Posterior vena cava (tissue), 2 donors: ENCODE measurements at regions not wholly inside any gene's neighbourhood (a gene's known extent, or its start where the extent isn't known, plus 50 kb on each side); places are given as distances from the start of the nearest gene placed in this dataset.
"Not testable (repeated sequence)": the region's sequence is repeated elsewhere in the genome, so short reads cannot be mapped to it uniquely, and the experiment has no call there.

Experiments used
- DNase-seq: peaks from one replicate; pipeline ENCODE4 v3.0.0-alpha.2; 2020; ENCODE audit warnings: low spot score
- intact Hi-C, 2 donors: fragments of 100-400 bp; cut with DNase I; formaldehyde crosslinking; loops; one replicate each; pipeline versions ENCODE4 v1.14.1 to v1.14.2; 2022 to 2023
- donor health status: DM: yes; HTN: yes; CAD: no.
- donor health status: DM: yes; HTN: yes; CAD: no.

GRCh38 chr5:27465140-27465539 lies 426.8 kb upstream of the CDH9 start:
- no peak for DNase-seq
- intact Hi-C loops = no loop called here

- DNase-seq = no peak
- intact Hi-C loops = no loop called here
These were observed 425.2 kb upstream of the CDH9 start for GRCh38 chr5:27463446-27464149.

- intact Hi-C loops = no loop called here
- no peak for DNase-seq
These were observed 424.6 kb upstream of the CDH9 start for GRCh38 chr5:27462936-27463335.

- intact Hi-C loops = no loop called here
- no peak for DNase-seq
These were observed 419.9 kb upstream of the CDH9 start for GRCh38 chr5:27458287-27458686.

DNA sequence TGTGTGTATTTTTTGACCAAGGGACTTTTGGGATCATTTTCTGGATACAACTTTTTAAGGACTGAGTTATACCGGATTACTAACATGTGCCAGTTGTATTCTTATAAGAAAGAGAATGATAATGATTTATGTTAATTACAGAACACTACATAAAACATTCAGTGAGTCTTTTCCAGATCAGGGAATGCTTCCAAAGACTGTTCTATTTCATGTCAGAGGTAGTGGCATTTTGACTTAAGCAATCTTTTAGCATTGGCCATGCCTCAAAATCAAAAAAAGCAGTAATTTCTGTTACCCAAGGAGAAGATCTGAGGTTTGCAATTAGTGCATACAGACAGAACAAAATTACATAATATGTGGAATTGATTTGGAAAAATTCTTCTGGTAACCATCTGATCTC lies 413.0 kb upstream of the CDH9 start:
- intact Hi-C loops = no loop called here
- no peak for DNase-seq

DNA sequence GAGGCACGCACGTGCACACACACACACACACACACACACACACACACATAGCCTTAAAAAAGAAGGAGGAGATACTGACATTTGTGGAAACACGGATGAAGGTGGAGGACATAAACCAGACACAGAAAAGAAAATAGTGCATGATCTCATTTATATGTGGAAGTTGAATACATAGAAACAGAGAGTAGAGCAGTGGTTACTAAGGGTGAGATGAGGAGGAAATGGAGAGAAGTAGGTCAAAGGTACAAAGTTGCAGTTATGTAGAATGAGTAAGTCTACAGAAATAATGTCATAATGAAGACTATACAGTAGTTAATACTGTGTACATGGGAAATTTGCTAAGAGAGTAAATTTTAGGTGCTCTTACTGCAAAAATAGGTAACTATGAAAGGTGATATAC lies 412.2 kb upstream of the CDH9 start:
- intact Hi-C loops = no loop called here
- DNase-seq = no peak

GRCh38 chr5:27439383-27439782 lies 401.0 kb upstream of the CDH9 start:
- intact Hi-C loops, DNase-seq: not testable (repeated sequence)

DNA sequence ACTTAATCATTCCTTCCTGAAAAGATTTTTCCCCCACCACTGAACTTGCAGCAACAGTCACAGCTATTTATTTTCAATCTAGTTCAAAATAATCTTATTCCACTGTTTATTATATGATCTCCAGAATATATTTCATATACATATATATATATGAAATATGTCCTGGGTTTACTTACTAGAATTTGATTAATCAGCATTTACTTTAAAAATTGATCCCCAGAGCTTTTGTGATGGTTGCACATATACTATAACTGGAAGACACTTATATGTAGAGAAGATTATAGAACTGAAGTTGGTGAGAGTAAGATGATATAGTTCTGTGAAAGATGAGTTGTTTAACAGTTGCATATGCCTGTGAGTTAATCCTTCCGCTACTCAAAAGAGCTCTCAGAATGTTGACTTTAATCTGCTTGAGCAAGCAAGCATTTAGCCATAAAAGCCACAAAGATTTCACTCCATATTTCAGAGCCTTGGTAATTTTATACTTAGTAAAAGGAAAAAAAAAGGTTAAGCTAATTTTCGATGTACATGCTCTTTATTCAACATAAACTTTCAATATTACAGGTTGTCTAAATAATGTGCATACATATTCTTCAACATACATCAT lies 399.3 kb upstream of the CDH9 start:
- intact Hi-C loops = no loop called here

GRCh38 chr5:27434335-27434734 lies 395.9 kb upstream of the CDH9 start:
- no peak for DNase-seq
- intact Hi-C loops = no loop called here

More for the DNA sequence above, 399.3 kb upstream of the CDH9 start:
- no peak for DNase-seq

DNA sequence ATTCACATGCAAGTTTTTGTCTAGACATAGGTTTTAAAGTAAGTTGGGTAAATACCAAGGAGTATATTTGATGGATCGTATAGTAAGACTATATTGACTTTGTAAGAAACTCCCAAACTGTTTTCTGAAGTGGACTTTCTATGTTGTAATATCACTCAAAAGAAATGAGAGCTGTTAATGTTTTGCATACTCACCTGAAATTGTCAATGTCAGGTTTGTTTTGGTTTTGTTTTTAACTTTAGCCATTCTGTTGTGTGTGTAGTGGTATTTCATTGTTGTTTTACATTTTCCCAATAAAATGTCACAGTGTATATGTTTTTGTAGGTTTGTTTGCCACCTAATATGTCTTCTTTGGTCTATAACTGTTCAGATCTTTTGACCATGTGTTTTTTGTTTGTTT lies 375.7 kb upstream of the CDH9 start:
- intact Hi-C loops = no loop called here
- no peak for DNase-seq

GRCh38 chr5:27412384-27412783 lies 374.0 kb upstream of the CDH9 start:
- intact Hi-C loops = no loop called here
- DNase-seq = no peak

- intact Hi-C loops = no loop called here
- DNase-seq = no peak
These were observed 367.6 kb upstream of the CDH9 start for GRCh38 chr5:27406020-27406419.

GRCh38 chr5:27403243-27403882 lies 365.0 kb upstream of the CDH9 start:
- intact Hi-C loops = no loop called here
- DNase-seq = no peak

- DNase-seq = no peak
- intact Hi-C loops = no loop called here
These were observed 364.4 kb upstream of the CDH9 start for GRCh38 chr5:27402828-27403227.

GRCh38 chr5:27396998-27397397 lies 358.6 kb upstream of the CDH9 start:
- intact Hi-C loops = no loop called here
- DNase-seq = peak; percentile 70

DNA sequence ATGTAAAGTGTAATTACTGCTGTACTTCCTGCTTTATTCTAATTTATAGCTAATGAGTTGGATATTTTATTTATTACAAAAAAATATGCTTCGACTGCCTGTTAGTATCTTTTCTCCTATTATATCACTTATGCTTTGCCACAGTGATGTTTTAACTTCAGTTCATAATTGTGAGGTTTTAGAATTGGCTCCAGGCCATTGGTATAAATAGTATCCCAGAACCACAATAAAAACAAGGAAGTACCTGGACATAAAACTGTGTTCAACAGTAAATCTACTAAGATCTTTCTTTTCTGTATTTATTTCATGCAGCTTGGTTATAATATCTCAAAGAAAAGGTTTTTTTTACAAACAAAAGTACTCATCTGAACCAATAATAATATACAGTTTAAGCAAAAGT lies 354.3 kb upstream of the CDH9 start:
- intact Hi-C loops = no loop called here
- no peak for DNase-seq

DNA sequence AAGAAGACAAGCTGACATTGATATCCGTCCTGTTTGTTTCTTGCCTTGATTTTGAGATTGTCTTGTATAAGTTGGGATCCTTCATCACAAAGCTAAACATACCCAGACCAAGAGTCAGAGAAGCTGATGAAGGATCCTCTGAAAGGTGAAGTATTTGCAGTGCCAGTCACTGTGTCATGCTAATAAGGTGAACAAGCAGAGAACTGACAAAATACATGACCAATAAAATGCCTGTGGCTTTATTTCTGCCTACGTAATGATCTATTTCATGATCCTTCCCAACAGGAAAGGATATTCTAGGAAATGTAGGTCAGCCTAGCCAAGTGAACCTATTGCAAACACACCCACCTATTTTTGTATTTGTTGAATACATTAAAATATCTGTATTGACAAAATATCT lies 351.3 kb upstream of the CDH9 start:
- intact Hi-C loops = no loop called here
- DNase-seq = no peak

DNA sequence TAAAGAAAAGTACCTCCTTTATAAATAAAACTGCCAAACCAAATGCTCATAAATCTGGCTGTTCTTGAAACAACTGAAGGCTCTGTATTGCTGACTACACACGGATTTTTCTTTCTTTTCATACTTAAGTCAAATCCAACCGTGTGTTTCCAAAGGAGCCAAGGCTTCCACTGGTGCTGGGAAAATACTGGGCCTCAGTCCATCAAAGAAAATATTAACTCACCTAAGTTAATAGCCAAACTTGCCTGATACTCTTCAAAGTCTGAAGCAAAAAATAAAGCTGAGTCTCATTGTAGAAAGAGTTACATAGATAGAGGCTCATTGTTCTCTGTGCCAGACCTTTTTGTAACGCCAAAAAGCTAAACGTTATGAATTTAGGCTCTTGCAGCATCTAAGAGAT lies 350.4 kb upstream of the CDH9 start:
- intact Hi-C loops = no loop called here
- no peak for DNase-seq

DNA sequence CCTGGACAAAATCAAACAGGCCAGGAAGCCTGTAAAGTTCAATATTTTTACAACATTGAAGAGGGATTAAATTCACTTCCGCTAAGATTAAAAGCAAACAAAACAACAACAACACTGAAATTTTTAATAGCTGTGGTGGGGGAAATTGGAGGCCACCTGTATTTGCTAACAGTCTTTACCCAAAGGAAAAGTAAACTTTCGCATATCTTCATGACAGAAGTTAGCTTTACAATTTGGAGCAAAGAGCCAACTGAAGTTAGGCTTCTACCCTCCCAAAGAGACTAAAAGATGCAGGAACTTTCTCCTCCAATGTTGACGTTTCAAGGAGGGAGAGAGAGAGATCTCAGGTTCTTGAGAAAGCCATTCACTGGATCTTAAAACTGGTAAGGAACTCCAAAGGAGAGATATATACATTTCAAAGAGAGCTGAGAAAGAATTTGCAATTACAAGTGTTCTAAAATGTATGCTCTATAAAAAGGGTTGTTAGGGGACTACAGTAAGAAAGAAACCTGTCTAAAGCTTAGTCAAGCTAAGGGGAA lies 349.2 kb upstream of the CDH9 start:
- intact Hi-C loops = no loop called here

DNA sequence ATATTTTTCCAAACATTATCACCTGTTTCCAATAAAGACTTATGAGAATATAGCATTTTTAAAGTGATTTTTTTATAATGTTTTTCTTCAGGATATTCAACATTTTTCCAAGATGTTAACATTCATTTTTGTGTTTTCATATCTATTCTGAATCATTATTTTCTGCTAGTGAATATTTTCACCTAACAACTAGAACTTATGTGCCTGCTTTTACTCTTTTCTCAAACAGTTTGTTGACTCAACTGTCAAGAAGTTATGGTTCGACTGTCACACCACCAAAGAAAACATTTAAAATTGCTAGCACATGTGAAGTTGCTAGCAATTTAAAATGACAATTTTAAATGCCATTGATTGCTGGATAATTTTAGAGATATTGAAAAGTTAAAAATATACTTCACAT lies 343.3 kb upstream of the CDH9 start:
- intact Hi-C loops = no loop called here
- no peak for DNase-seq

More for the DNA sequence above, 349.2 kb upstream of the CDH9 start:
- no peak for DNase-seq

DNA sequence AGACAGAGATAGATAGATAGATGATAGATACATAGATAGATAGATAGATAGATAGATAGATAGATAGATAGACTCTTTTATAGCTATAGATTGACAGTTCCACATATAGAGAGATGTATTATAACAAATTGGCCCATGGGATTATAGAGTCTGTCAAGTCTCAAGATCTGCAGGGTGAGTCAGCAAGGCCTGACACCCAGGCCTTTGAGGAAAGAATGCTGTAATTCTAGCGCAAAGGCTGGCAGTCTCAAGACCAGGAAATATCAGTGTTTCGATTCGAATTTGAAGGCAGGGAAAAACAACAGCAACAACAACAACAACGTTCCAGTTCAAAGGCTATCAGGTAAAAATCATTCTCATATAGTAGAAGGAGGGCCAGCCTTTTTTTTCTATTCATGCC lies 339.2 kb upstream of the CDH9 start:
- no peak for DNase-seq
- intact Hi-C loops = no loop called here
